Ureter (tissue), 1 donor: ENCODE measurements at regions not wholly inside any gene's neighbourhood (a gene's known extent, or its start where the extent isn't known, plus 50 kb on each side); places are given as distances from the start of the nearest gene placed in this dataset.

Source experiments
- DNase-seq: peaks from one replicate; pipeline ENCODE4 v3.0.0-alpha.2; 2020; ENCODE audit warnings: low spot score
- donor health status: DM: yes; HTN: yes; CAD: no.

DNA sequence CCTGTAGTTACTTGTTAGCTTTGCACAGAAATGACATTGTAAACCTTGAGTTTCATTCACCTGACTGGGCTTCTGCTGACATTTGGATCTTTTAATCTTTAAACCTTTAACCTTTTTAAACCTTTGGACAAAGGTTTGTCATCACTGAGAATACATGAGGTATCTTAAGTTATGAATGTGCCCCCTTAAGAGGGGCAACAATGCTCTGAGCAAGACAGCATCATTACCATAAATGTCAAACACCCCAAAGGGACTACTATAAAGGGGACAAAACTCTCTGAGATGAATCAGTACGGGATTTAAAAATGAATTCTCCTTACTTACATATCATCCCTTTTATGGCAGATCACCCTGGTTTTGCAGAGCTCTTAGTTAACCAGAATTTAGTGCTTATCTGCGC is 203.3 kb downstream of the COG6 start:
- DNase-seq: no peak

DNA sequence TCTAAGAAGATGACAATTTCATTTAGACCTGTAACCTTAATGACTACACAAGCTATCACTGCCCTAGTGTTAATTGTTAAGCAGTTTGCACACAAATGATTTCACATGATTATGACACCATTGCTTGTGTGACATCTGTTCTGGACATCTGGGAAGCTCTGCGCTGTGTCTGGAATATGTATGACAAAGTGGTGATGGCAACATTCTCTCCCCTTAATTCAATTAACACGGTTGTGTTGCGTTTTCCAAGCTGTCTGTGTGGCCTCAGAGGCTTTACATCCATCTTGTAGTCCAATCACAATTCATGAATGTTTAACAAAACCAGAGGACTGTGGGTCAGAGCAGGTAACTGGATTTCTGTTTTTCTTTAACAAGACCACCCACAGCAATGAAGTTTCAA is 204.4 kb downstream of the COG6 start:
- no peak for DNase-seq

DNA sequence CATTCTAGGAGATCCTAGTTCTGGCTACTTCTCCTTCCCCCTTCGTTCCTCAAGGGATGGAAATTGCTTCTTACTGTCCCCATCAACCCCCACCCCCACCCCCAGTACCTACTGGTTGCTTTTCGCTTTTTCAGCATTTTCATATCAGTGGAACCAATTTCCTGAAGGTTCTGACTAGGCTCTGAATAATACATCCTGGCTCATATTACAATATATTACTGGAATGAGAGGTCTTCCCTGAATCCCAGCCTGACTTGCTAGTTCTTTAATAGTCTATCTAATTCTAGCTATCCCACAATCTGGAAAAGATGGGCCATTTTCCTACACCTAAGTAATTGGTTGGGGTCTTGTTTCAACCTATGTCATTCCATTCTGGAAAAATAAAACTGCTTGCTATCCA is 207.4 kb downstream of the COG6 start:
- no peak for DNase-seq

DNA sequence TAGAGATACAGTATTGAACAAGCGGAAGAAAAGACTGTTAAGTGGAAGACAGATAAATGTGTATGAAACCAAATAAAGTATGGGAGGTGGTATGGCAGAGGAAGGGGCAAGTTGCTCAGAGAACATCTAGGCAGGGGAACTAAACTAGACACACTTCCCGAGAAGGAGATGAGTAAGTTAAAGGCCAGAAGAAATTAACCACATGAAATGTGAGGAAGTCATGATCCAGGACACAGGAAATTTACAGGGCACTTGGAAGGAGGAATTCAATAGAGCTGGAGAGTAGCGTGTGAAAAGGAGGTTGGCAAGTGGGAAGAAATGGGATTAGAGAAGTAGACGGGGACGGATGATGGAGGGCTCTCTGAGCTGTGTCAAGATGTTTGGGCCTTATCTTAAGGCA is 208.8 kb downstream of the COG6 start:
- no peak for DNase-seq

DNA sequence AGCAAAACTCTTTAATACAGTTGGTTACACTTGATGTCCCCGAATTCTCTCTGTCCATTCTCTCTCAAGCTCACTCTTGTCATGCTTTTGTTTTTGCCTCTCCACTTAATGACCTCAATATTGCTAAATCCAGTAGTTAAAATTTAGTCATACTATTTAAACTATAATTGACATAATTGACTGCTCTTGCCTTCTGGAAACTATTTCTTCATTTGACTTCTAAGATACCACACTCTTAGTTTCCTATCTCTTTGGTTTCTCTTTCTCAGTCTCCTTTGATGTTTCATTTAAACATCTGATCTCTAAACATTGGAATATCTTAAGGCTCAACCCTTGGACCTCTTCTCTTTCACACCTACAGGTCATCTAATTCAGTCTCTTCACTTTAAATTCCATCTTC is 211.3 kb downstream of the COG6 start:
- DNase-seq: no peak

DNA sequence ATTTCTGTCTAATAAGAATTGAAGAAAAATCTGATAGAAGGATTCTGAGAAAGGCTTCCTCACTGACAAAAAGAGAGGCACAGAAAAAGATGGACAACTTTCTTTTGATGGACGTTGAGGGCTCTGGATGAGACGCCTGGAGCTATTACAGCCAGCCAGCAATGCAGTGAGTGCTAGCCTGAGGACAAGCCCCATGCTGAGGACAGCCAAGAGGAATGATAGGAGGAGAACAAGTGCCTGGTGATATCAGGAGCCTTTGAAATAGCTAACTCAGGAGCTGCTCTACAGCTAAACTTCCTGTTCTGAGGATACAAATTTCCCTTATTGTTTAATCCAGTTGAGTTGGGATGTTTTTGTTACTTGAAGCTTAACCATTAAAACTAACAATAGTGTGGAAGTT is 212.3 kb downstream of the COG6 start:
- DNase-seq: no peak

DNA sequence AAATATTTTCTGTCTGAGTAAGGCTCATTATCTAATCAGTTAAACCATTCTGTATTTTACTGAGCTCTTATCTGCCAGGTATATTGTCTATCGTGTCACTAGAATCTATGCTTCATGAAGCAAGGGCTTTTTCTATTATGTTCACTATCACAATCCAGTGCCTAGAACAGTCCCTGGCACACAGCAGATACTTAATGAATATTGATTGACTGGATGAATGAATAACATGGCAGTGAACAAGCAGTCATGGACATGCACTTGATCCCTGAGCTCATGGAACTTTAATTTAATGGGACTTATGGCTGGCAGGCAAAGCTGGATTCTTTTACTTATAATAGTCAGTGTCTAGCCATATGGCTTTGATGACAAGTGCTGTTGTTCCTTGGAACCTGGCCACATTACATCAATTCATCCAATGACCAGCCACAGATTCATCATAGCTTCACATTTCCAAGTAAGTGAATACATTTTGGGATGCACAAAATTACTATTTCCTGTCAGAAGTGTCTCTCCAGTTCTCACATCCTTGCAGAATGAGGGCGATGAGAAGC is 214.8 kb downstream of the COG6 start:
- DNase-seq: no peak

DNA sequence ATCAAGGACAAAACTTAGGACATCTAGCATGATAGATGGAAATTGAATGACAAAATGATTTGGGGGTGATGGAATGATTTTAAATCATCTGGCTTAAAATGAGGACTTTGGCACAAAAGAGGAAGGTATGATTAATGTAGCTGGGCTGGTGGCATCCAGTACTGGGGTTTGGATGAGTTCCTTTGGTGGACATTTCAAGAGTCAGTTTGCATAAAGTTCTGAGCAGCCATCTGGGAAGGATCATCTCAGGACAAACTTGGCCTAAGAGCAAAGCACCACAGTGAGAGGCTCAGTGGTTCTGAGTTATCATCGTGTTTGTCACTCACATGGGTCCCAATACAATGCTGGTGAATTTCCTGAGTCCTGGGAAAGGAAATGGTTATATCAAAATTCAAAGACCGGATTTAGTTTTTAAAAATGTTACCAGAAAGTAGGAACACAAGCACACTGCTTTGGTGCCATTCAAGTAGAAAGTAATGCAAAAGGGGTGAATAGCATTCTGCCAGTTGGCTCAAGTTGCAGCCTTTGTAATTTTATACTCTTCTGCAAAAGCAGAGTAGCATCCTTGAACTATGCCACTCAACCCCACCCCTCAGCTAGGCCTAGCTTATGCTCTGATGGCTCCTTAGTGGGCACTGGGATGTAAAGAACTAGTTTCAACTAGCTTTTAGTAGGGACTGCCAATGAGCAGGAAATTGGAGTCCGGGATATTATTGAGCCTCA is 219.0 kb downstream of the COG6 start:
- no peak for DNase-seq

DNA sequence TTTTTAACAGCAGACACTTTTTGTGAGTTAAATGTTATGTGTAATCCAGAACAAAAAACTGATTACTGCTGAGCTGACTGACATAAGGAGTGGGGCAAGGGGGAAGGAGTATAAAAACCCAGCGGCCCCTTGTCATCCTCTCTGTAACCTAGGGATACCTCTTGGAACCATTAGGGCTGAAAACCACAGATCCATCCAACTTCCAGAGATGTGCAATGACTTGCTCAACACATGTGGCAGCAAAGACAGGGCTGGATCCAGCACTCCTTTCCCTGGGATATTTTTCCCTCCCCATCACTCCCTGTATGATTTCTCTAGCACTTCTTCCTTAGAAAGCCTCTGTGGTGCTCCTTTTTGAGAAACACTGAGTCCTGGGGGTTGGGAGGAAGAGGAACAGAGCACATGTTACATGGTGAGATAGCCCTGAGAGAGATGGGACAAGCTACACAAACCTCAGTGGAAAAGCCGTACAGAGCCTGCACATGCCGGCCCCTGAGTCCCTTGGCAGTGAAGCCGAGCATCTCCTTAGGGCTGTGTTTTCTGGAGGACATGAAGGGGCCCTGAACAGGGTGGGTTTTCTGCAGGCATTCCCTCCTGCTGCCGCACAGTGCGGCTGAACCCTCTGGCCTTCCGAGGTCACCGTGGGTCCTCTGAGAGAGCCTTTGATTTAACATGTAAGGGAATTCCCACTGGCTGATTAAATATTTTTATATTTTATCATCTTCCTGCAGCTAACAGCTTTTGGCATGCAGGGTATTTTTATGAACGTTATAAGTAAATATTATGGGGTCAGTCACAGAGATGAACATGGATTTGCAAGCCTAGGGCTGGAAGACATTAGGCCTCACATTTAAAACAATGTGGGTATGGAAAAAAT is 219.9 kb downstream of the COG6 start:
- DNase-seq: no peak

DNA sequence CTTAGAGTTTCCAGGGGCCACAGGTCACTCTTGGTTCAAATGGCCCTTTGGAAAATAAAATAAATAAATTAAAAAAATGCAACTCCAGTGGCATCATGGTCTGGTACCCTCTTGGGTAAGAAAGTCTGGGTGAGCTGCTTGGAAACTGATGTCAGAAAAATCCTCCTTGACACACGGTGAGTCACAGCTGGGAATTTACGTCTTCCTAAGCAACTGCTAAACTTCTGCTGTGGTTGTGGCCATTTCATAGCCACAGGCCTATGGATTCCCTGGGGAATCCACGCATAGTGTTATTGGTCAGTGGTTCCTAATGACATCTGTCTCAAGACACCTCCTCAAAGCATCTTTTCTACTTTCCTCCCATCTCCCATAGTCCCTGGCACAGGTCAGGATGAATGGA is 220.8 kb downstream of the COG6 start:
- DNase-seq: no peak

DNA sequence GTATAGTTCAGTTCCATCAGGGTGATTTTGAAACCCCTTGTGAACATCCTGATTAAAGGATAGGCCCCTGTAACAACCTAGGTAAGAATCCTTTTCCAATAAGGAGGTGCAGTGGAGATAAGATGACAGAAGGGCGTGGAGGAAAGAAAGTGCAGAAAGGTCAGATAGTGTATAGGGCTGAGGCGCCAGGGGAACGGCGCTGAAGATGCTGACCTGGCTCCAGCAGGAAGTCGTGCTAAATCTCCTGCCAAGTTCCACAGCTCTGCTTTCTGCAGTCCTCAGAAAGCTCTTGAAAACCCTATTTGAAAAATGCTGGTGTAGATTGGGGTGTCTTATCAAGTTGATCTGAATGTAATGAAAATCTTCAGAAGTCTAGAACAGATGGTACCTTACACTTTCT is 221.7 kb downstream of the COG6 start:
- no peak for DNase-seq

DNA sequence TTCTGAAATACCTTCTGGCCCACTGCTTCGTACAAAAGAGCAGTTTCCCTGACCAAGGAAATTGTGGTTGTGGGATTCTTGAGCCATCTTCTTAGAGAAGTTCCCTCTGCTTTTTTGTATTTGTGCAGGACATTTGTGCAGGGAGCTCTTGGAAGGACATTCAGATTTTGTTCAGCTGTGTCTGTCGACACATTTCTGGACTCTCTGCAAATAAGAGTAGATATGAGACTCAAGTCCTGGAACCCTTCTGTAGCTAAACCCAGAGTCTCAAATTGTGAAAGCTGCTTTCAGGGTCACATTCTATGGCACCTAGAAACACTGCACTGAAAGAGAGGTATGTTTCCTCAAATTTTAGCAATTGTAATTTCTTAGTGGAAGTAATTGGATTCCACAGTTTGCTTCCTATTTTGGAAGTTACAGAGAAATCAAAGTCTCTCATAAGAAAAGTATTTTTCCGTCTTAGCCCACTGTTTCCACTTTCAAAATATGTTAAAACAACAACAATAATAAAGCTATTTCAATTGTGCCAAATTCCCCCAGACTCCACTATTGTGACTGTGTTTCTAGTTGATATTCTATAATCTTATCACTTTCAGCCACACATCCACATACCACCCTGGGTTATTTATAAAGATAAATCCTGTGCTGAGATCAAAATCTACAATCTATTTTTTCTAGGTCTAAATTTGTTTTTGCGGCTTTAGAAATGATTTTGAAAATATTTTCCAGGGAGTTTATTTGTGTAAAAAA is 224.0 kb downstream of the COG6 start:
- DNase-seq: no peak

DNA sequence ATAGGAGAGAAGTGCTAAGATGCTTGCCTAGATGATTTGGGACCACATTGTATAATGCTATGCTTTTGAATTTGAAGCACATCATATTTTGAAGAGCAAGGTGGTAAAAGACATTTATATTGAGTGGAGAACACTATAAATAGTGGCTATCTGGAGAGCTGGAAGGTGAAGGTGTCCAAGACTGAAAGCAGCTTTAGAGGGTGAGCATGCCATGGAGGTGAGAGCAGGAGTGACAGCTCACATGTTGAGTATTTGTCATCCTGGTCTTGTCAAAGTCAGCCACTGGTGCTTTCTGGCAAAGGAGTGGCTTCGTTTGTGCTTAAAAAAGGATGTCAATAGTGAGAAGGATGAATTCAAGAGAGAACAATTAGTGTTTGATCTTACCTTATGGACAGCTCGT is 225.9 kb downstream of the COG6 start:
- DNase-seq: no peak

DNA sequence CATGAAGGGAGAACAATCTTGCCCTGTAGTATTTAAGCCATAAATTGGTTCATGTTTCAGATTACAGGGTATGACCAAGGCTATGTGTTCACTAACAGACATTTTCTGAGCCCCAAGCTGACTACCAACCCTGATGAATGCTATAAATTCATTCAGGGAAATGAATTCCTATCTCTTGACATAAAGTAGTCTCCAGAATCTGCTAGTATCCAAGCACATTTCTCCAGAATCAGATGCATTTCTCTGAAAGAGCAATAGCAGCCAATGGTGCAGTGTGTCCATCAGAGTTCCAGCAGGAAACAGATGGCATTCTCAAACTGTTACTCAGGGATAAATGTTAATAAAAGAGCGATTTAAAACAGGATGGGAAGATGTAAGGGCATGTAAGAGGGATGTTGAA is 226.4 kb downstream of the COG6 start:
- DNase-seq: no peak

DNA sequence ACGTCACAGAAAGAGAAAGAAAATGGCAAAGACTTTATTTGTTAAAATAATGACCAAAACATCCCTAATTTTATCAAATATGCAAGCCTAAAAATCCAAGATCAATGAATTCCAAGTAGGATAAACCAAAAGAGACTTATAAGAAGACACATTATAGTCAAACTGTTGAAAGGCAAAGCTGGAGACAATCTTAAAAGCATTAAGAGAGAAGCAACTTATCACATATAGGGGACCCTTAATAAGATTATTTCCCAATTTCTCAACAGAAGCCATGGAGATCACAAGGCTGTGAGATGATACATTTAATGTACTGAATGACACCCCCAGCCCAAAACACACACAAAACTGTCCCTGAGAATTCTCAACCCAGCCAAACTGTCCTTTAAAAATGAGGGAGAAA is 228.7 kb downstream of the COG6 start:
- DNase-seq: no peak

DNA sequence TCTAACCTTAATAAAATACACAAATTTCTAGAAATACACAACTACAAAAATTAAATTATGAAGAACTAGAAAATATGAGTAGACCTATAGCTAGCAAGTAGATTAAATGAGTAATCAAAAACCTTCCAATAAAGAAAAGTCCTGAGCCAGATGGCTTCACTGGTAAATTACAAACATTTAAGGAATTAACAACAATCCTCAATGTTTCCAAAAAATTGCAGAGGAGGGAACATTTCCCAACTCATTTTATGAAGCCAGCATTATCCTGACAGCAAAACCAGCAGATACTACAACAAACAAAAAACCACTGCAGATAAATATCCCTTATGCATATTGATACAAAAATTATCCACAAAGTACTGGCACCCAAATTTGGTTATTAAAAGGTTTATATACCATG is 230.9 kb downstream of the COG6 start:
- no peak for DNase-seq

DNA sequence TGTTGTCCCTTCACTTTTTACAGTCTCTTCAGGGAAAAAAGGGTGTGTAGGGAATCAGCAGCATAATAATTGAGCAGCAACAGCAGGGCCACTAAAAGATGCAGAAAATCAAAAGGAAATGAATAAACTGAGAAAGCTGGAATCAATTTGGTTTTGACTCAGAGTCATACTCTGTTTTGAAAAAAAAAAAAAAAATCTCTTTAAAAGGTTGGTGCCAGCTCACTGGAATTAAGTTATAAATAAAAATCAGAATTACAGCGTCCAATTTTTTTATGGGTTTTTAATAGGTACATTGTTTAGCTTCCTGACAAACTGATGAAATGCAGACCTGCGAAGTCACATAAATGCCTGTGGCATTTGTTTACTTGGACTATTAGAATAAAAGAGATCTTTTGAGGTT is 231.9 kb downstream of the COG6 start:
- DNase-seq: no peak

DNA sequence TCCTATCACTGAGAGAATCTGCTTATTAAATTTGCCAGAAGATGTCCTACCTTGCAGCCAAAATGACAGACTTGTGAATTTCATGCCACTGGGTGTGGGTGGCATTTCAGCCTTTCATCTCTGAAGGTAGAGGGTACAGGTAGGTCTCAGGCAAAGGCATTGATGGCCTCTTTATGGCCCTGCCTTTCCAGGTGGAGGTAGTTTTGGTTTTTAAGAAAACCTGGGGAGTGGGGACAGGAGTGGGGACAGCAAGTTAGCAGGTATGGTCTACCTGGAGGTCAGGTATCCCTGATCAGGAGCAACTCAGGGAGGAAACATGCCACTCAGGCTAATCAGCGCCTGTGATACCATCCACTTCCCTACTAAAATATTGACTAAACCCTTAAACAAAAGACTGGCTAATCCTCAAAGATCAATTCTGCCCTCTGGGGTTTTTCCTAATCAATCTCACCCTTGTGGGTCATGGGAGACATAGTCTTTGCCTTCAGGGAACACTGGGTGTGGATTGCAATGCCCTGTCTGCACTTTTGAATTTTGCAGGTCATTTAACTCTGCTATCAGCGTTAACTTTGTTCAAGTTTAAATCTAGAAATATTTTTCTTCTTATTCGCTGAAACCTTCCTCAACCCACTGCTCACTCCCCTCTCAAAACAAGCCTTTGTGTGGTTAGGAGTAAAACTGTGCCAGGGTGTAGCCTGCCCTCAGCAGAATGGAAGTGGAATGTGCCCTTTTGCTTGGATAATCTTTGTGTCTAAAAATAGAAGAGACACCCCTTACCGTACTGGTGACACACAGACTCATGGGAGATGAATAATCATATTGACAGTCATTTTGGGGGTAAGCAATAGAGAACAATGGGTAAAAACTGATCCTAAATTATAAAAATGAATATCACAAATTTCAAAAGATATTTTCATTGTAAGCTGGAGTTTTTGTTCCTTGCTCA is 233.7 kb downstream of the COG6 start:
- no peak for DNase-seq

DNA sequence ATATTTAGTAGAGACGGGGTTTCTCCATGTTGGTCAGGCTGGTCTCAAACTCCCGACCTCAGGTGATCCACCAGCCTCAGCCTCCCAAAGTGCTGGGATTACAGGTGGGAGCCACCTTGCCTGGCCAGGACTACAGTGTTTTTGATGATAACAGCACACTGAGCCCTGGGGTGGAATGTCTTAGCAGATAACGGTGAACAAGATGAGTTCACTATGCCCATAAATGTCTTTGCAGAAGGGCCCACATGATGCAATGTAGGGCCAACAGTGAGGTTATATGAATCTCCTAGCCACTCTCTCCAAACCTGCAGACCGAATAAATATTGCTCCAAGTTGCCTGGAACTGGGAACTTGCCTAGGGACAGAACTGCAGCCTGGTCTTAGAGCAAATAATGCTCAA is 235.1 kb downstream of the COG6 start:
- no peak for DNase-seq

DNA sequence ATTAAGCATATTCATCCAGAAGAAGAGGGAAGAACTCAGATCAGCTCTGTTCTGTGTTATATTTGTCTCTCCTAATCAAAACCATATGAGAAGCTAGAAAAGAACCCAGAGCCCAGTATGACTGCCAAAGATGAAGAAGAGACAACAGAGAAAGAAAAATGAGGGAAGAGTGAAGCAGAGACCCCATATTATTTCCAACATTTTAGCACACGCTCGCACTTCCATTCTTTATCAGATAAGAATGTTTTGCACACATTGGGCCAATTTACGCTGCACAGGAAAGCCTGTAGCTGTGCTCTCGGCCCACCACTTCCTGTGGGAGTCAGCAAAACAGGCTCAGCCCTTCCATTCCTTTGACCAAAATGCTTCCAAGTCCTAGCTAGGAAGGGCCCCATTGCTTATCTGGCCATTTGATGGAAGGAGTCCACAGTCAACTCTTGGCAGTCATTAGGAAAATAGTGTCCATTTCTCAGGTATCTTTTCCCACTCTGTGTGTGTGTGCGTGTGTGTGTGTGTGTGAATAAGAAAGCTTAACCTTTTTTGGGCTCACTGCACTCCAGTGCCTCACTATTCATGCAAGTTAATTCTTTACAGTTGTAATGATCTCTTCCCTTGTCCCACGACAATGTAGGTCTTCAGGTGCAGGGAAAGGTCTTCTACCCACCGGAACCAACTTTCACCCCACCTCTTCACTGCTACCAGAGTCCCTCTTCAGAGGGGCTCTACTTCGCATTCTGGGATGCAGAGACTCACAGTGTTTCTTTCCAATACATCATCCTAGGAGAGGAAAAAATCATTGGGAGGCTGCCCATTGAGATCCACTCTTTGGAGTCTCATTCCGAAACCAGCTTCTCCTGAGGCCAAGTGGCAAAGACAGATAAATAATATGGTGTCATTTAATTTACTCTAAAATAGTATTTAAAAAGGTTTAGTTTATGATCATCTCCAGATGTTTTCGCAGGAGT is 237.5 kb downstream of the COG6 start:
- DNase-seq: no peak
